GM12865 (cell line): ENCODE measurements at regions not wholly inside any gene's neighbourhood (a gene's known extent, or its start where the extent isn't known, plus 50 kb on each side); places are given as distances from the start of the nearest gene placed in this dataset.

ENCODE experiments used
- DNase-seq: peaks from one replicate; pipeline ENCODE4 v3.0.0; 2010; ENCODE audit warnings: low read depth
- H3K4me3 ChIP-seq: 2 replicates; pipeline ENCODE4 v1.5.1; 2011; ENCODE audit warnings: mild to moderate bottlenecking, low read depth, low read length, control low read depth
- TF ChIP-seq, protein P1 (sequence below): IDR thresholded peaks from 2 replicates; pipeline ENCODE4 v1.5.1; 2011; ENCODE audit warnings: low read length, control low read depth, low read depth, inconsistent platforms; ENCODE audit not compliant: insufficient read depth; ENCODE audit errors: missing control alignments

DNA sequence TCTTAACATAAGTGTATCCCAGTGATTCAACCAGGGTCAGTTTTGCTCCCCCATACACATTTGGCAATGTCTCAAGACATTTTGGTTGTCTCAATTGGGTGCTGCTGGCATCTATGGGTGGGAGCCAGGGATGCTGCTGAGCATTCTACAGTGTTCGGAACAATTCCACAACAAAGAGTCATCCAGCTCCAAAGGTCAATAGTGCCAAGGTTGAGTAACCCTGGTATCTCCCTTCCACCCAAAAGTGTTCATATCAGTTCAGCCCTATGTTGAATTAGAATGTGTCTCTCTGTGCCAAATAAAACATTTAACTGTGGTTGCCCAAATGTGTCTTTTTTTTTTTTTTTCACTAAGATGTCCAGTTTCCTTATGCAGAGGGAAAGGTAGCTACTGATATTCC, 129.4 kb upstream of the RAI2 start:
- no peak overlapping the region for H3K4me3 ChIP-seq
- TF ChIP-seq, protein P1, sequence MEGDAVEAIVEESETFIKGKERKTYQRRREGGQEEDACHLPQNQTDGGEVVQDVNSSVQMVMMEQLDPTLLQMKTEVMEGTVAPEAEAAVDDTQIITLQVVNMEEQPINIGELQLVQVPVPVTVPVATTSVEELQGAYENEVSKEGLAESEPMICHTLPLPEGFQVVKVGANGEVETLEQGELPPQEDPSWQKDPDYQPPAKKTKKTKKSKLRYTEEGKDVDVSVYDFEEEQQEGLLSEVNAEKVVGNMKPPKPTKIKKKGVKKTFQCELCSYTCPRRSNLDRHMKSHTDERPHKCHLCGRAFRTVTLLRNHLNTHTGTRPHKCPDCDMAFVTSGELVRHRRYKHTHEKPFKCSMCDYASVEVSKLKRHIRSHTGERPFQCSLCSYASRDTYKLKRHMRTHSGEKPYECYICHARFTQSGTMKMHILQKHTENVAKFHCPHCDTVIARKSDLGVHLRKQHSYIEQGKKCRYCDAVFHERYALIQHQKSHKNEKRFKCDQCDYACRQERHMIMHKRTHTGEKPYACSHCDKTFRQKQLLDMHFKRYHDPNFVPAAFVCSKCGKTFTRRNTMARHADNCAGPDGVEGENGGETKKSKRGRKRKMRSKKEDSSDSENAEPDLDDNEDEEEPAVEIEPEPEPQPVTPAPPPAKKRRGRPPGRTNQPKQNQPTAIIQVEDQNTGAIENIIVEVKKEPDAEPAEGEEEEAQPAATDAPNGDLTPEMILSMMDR = no peak
- no peak for DNase-seq

DNA sequence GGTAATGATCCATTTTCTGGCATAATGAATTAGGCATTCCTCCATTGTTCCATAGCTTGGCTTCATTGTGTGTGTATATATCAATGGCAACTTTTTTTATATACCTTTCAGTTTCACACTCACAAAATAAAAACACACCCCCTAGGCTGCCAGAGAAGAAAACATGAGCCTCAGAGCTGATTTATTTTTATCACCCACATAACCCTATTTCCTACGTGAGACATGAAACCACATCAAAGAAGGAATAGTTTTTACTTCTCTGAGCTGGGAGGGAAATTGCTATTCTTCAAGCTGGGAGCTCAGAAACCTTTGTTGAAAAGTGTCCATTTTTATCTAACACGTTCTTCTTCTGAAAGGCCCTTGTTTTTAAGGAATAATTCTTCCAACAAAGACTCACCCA, 126.7 kb upstream of the RAI2 start:
- TF ChIP-seq, protein P1 = no peak
- H3K4me3 ChIP-seq = no peak overlapping the region
- peak; percentile 0 for DNase-seq

DNA sequence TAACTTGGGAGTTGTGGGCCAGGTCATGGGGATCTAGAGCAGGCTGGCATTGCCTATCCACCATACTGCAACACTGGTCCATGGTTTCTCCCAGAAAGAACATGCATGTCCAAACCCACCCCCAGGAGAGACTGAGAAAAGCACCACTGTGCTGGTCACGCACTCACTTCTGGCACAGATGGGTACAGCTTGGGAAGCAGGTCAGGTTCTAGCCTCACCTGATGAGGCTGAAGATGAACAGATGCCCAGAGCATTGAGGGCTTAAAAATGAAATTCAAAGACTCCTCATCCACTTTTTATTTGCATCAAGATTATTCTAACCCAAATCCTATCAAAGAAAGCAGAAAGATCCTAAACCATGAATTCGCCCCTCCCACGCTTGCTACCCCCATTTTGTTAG, 125.9 kb upstream of the RAI2 start:
- H3K4me3 ChIP-seq = no peak overlapping the region
- TF ChIP-seq, protein P1 = no peak

DNA sequence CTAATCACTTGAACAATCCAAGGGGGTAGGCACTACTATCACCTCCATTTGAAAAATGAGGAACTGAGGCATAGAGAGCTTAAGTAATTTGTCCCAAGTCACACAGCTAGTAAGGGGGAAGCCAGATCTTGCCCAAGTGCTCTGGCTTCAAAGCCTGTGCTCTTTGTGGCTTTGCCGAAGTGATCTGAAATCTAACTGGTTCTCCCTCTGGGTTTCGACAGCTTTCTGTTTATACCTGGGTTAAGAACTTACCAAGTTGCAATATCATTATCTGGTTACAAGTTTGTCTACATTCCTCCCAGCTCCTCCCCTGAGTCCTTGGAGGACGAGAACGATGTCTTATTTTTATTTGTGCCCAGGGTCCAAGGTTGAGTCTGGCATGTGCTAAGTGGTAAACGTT, 125.3 kb upstream of the RAI2 start:
- no peak overlapping the region for H3K4me3 ChIP-seq
- TF ChIP-seq, protein P1 = no peak
- DNase-seq = no peak

More for the DNA sequence above, 125.9 kb upstream of the RAI2 start:
- DNase-seq = no peak

DNA sequence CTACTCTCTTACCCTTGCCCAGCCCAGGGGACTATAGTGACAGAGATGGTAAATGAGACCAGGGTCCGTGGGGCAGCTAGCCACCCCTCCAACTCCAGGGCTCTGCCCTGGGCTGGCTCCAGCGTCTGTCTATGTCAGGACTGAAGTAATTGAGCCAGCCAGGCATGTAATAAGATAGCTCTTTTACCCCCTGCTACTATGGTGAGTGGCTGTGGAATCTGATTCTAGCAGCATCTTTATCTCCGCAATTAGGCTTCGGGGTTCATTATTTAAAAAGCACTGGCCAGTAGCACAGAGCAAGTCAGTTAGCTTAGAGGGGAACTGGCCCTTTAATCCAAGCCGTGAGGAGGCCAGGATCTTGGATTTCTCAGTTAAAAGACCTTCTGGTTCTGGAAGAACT, 123.3 kb upstream of the RAI2 start:
- TF ChIP-seq, protein P1 = no peak
- no peak for DNase-seq
- no peak overlapping the region for H3K4me3 ChIP-seq

DNA sequence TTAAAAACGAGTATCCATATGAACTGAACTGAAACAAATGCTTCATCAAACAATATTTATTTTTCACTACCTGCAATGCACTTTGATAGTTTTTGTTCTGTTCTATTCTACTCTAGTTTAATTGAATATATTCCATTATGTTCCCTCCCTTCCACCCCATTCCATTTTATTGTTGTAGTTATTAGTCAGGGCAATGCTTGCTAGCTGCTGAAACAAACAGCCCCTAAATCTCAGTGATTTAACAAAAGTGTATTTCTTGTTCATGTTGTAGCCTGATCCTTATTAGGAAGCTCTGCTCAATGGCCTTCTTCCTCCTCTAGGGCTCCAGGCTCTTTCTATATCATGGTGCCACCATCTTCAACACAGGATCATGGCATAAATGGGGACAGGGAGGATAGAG, 122.3 kb upstream of the RAI2 start:
- TF ChIP-seq, protein P1 = no peak
- no peak for DNase-seq
- H3K4me3 ChIP-seq = no peak overlapping the region

DNA sequence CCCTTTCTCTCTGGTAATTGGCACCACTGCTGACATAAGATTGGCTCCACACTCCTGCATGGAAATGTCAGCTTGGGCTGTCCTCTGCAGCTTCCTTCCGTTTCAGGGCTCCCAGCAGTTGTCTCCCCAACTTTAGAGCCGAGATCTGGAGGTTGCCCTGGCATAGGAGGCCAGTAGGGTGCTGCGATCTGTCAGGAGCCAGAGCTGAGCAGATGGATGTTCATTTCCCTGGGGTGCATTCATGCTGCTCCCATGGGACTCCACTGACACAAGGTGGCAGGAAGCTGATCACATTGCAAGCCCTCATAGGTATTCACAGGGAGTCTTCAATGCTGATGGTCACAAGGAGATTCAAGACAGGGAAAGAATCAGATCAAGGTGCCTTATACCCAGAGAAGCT, 116.6 kb upstream of the RAI2 start:
- TF ChIP-seq, protein P1 = no peak
- no peak overlapping the region for H3K4me3 ChIP-seq
- DNase-seq = no peak
